ENCODE measurements at regions not wholly inside any gene's neighbourhood (a gene's known extent, or its start where the extent isn't known, plus 50 kb on each side); places are given as distances from the start of the nearest gene placed in this dataset.

- Histone ChIP-seq H3K4me1 (no peaks in the 10 kb centered on the region), H3K27me3 (no peaks in the 10 kb centered on the region), H3K9me3 (no peaks in the 10 kb centered on the region), H3K4me3 (ENCODE audit: low read depth, low read length) (no peak overlapping the region), H3K36me3 (no peaks in the 10 kb centered on the region)
- TF ChIP-seq, protein P1, sequence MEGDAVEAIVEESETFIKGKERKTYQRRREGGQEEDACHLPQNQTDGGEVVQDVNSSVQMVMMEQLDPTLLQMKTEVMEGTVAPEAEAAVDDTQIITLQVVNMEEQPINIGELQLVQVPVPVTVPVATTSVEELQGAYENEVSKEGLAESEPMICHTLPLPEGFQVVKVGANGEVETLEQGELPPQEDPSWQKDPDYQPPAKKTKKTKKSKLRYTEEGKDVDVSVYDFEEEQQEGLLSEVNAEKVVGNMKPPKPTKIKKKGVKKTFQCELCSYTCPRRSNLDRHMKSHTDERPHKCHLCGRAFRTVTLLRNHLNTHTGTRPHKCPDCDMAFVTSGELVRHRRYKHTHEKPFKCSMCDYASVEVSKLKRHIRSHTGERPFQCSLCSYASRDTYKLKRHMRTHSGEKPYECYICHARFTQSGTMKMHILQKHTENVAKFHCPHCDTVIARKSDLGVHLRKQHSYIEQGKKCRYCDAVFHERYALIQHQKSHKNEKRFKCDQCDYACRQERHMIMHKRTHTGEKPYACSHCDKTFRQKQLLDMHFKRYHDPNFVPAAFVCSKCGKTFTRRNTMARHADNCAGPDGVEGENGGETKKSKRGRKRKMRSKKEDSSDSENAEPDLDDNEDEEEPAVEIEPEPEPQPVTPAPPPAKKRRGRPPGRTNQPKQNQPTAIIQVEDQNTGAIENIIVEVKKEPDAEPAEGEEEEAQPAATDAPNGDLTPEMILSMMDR (IDR thresholded peaks at IDR 0.05; ENCODE audit: low read depth, low read length) = no peak
- DNase-seq = no peak
These were observed 908.4 kb upstream of the NOVA1 start for GRCh38 chr14:27506272-27506671.

DNA sequence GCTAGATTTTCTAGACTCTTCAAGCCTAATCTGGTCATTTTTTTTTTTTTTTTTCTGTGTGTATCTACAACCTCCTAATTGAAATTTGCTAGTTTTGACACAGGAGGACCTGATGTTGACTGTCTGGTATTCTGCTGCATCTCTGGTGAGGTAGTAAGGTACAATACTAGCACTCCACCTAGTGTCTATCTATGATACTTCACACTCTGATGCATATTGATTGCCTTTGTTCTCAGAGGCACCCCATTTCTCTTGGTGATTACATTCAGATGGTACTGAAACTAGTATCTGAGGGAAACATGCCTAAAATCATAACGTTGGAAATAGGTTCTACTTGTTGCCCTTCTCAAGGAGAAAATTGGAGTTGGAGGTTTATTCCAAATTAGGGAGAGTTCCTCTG is 930.5 kb upstream of the NOVA1 start:
- no peak overlapping the region for H3K4me3 ChIP-seq (ENCODE audit: low read depth, low read length)
- H3K4me1 ChIP-seq = no peaks in the 10 kb centered on the region
- no peaks in the 10 kb centered on the region for H3K36me3 ChIP-seq
- H3K9me3 ChIP-seq = no peaks in the 10 kb centered on the region
- no peaks in the 10 kb centered on the region for H3K27me3 ChIP-seq
- no peak for DNase-seq
- TF ChIP-seq, protein P1 (IDR thresholded peaks at IDR 0.05; ENCODE audit: low read depth, low read length) = peak; percentile 57

DNA sequence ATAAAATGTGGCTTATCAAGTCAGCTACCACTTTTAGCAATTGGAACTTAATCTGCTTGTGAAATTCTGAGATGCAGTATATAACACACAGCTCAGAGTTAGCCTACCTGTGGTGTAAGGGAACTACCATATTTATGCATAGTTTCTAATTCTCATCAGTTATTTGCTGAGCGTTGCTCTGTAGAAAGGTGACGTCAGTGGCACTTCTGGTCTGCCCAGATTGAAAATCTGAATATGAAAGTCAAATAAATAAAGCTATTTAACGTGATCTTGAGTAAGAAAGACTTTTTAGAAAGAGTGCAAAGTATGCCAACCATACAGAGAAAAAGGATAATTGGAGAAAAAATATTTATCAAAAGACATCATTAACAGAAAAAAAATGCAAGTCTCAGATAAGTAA is 938.9 kb upstream of the NOVA1 start:
- TF ChIP-seq, protein P1 (IDR thresholded peaks at IDR 0.05; ENCODE audit: low read depth, low read length) = no peak
- H3K9me3 ChIP-seq = no peaks in the 10 kb centered on the region
- H3K4me3 ChIP-seq (ENCODE audit: low read depth, low read length) = no peak overlapping the region
- no peak for DNase-seq
- no peaks in the 10 kb centered on the region for H3K4me1 ChIP-seq
- no peaks in the 10 kb centered on the region for H3K27me3 ChIP-seq
- H3K36me3 ChIP-seq = no peaks in the 10 kb centered on the region

- DNase-seq = no peak
- Histone ChIP-seq H3K36me3 (no peaks in the 10 kb centered on the region), H3K4me3 (ENCODE audit: low read depth, low read length) (no peak overlapping the region)
These were observed 948.3 kb upstream of the NOVA1 start for GRCh38 chr14:27546111-27546510.

DNA sequence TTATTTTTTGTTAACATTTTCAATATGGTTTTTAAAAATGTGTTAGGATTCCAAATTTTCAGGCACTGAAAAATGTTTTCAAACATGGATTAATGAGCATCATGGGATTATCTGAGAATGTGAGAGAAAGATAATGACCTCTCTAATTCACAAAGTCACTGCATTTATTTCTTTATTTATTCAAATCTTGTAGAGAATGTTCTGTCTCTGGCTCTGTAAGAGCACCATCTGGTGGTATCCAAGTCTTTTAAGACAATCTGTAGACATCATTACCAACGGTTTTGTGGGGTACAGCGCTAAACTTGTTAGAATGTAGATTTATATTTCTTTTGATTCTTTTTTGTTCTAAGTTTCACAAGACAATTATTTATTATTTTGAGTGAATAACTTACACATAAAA is 956.0 kb upstream of the NOVA1 start:
- TF ChIP-seq, protein P1 (IDR thresholded peaks at IDR 0.05; ENCODE audit: low read depth, low read length) = peak; percentile 15
- Histone ChIP-seq H3K27me3 (no peaks in the 10 kb centered on the region), H3K36me3 (no peaks in the 10 kb centered on the region), H3K9me3 (no peaks in the 10 kb centered on the region), H3K4me3 (ENCODE audit: low read depth, low read length) (no peak overlapping the region), H3K4me1 (no peaks in the 10 kb centered on the region)
- no peak for DNase-seq

More at GRCh38 chr14:27546111-27546510, 948.3 kb upstream of the NOVA1 start:
- no peaks in the 10 kb centered on the region for H3K4me1 ChIP-seq
- TF ChIP-seq, protein P1 (IDR thresholded peaks at IDR 0.05; ENCODE audit: low read depth, low read length) = no peak
- H3K27me3 ChIP-seq = no peaks in the 10 kb centered on the region
- no peaks in the 10 kb centered on the region for H3K9me3 ChIP-seq

DNA sequence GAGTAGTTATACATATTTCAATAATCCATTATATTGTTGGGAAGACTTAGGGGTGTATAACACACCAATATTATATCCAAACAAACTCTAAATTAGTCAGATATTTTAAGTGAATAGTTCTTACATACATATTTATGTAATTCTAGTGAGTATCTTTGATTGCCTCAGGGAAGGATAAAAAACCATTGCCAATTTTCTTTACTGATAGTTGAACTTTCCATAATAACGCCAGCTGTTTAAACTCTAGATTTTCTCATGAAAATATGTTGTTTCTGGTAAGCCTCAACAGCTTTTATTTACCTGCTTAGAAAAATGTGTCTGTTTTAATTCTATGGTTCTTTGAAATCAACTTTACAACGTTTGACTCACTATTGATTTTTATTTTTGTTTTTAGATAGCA is 959.6 kb upstream of the NOVA1 start:
- TF ChIP-seq, protein P1 (IDR thresholded peaks at IDR 0.05; ENCODE audit: low read depth, low read length) = no peak
- no peak for DNase-seq
- Histone ChIP-seq H3K4me1 (no peaks in the 10 kb centered on the region), H3K9me3 (no peaks in the 10 kb centered on the region), H3K36me3 (no peaks in the 10 kb centered on the region), H3K27me3 (no peaks in the 10 kb centered on the region), H3K4me3 (ENCODE audit: low read depth, low read length) (no peak overlapping the region)
